DND-41 (cell line): ENCODE measurements at regions not wholly inside any gene's neighbourhood (a gene's known extent, or its start where the extent isn't known, plus 50 kb on each side); places are given as distances from the start of the nearest gene placed in this dataset.
"Not testable (repeated sequence)": the region's sequence is repeated elsewhere in the genome, so short reads cannot be mapped to it uniquely, and the experiment has no call there.

Experiments used
- CTCF ChIP-seq: IDR thresholded peaks from 2 replicates; pipeline ENCODE4 v1.5.1; 2012; ENCODE audit warnings: borderline replicate concordance, low read length, moderate library complexity, mild to moderate bottlenecking; ENCODE audit not compliant: poor library complexity, severe bottlenecking; ENCODE audit errors: extremely low read depth
- EZH2 ChIP-seq: IDR thresholded peaks from 3 replicates; pipeline ENCODE4 v1.6.1; 2012; ENCODE audit warnings: borderline replicate concordance, low read depth, mild to moderate bottlenecking, moderate library complexity, low read length, inconsistent platforms; ENCODE audit not compliant: severe bottlenecking

GRCh38 chr9:129531860-129532402 lies 89.0 kb downstream of the C9orf50 start:
- not testable (repeated sequence) for TF ChIP-seq CTCF, EZH2
